Smooth muscle cell (in vitro differentiated cells): ENCODE measurements at regions not wholly inside any gene's neighbourhood (a gene's known extent, or its start where the extent isn't known, plus 50 kb on each side); places are given as distances from the start of the nearest gene placed in this dataset.

ENCODE experiments used
- DNase-seq: peaks from one replicate; lab custom pipeline; 2025; ENCODE audit not compliant: unreplicated experiment; lab: John Stamatoyannopoulos, UW
- H2AFZ ChIP-seq: fragments of 200-600 bp; sonication (generic); 2 replicates; pipeline ENCODE4 v1.6.0; 2016; ENCODE audit warnings: antibody characterized with exemption, low read depth, mild to moderate bottlenecking
- H3F3A ChIP-seq: fragments of 200-600 bp; sonication (generic); 2 replicates; pipeline ENCODE4 v1.6.0; 2017; ENCODE audit warnings: antibody characterized with exemption, low read depth
- H3K27ac ChIP-seq: fragments of 200-600 bp; sonication (generic); 2 replicates; pipeline ENCODE4 v1.5.1; 2016; ENCODE audit warnings: low read depth, mild to moderate bottlenecking
- H3K27me3 ChIP-seq: fragments of 200-600 bp; sonication (generic); 2 replicates; pipeline ENCODE4 v1.6.1; 2016; ENCODE audit warnings: low read depth, mild to moderate bottlenecking
- H3K36me3 ChIP-seq: fragments of 200-600 bp; sonication (generic); 2 replicates; pipeline ENCODE4 v1.5.1; 2016; ENCODE audit warnings: low read depth
- H3K4me1 ChIP-seq: fragments of 200-600 bp; sonication (generic); 2 replicates; pipeline ENCODE4 v1.5.1; 2016; ENCODE audit warnings: low read depth
- H3K4me2 ChIP-seq: fragments of 200-600 bp; sonication (generic); 2 replicates; pipeline ENCODE4 v1.6.0; 2016; ENCODE audit warnings: mild to moderate bottlenecking
- H3K4me3 ChIP-seq: fragments of 200-600 bp; sonication (generic); 2 replicates; pipeline ENCODE4 v1.5.1; 2016; ENCODE audit warnings: mild to moderate bottlenecking
- H3K79me2 ChIP-seq: fragments of 200-600 bp; sonication (generic); 2 replicates; pipeline ENCODE4 v1.6.0; 2016; ENCODE audit warnings: low read depth, mild to moderate bottlenecking
- H3K9ac ChIP-seq: fragments of 200-600 bp; sonication (generic); 2 replicates; pipeline ENCODE4 v1.6.0; 2016; ENCODE audit warnings: low read depth
- H3K9me3 ChIP-seq: fragments of 200-600 bp; sonication (generic); replicated peaks from 2 replicates; pipeline ENCODE4 v1.5.1; 2016; ENCODE audit warnings: low read depth
- H4K20me1 ChIP-seq: fragments of 200-600 bp; sonication (generic); 2 replicates; pipeline ENCODE4 v1.6.0; 2016; ENCODE audit warnings: low read depth
- CTCF ChIP-seq: fragments of 200-600 bp; sonication (generic); IDR thresholded peaks from 2 replicates; pipeline ENCODE4 v1.5.1; 2017; ENCODE audit warnings: borderline replicate concordance, mild to moderate bottlenecking, antibody characterized with exemption; ENCODE audit not compliant: insufficient read depth, poor library complexity, severe bottlenecking
- whole genome bisulfite sequencing: methylation state at CpG from one replicate; pipeline ENCODE4 v1.1.7; 2016; ENCODE audit warnings: low lambda C conversion rate; 5-methylcytosine and 5-hydroxymethylcytosine counted together

DNA sequence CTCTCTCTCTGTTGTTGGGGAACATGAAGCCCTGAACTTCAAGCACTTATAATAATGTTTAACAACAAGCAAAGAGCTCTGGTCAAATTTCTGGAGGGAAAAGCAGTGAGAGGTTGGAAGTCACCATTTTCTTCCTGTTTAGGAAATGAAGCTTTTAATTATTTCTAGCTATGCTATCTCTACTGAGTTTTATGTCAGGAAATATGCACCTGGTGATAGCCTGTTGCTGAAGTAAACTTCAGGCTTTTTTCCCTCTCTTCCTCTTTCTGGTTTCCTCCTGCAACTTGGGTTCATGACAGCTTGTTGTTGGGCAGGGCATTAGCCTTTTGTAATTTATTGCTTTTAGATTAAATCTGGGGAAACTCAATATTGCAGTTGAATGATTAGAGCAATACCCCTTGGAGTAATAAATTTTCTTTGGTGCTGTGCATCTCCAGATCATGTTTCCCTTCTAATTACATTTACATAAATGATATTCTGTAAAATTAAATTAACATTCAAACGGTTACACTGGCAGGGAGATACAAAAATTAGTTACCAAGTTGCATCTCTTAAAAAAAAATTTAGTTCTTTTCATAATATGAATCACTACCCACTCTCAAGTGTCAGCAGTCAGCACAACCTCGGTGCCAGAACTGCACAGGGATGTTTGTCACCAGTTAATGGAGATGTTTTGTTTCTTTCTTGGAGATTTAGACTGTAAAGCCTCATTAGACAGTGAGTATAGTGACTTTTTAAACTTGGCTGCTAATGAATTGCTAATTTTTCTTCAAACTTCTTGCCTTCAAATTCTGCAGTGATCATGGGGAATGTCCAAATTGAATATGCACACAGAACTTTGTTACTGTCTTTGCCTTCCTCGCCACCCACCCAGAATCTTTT lies 466.6 kb upstream of the ETAA1 start:
- no peak overlapping the region for H3K9ac ChIP-seq
- H2AFZ ChIP-seq: peak overlapping the region; percentile 5
- H3K27me3 ChIP-seq: no peaks in the 10 kb centered on the region
- no peaks in the 10 kb centered on the region for H3K36me3 ChIP-seq
- TF ChIP-seq CTCF: no peak
- no peak overlapping the region for H3K4me3 ChIP-seq
- DNase-seq: no peak
- WGBS: 78% methylated on average over 3 of the region's 3 CpGs
- no peaks in the 10 kb centered on the region for H3K79me2 ChIP-seq
- H3K27ac ChIP-seq: no peak overlapping the region
- H3K9me3 ChIP-seq: no peaks in the 10 kb centered on the region
- H3K4me1 ChIP-seq: no peaks in the 10 kb centered on the region
- H4K20me1 ChIP-seq: no peaks in the 10 kb centered on the region
- H3F3A ChIP-seq: no peaks in the 10 kb centered on the region
- H3K4me2 ChIP-seq: no peak overlapping the region

- DNase-seq: no peak
- no peaks in the 10 kb centered on the region for H3K27me3 ChIP-seq
- no peaks in the 10 kb centered on the region for H3F3A ChIP-seq
- H3K4me2 ChIP-seq: no peak overlapping the region
- H3K36me3 ChIP-seq: no peaks in the 10 kb centered on the region
- TF ChIP-seq CTCF: no peak
- H3K4me3 ChIP-seq: no peak overlapping the region
- no peaks in the 10 kb centered on the region for H3K79me2 ChIP-seq
- WGBS: 81% methylated on average over 1 of the region's 1 CpG
- no peak overlapping the region for H2AFZ ChIP-seq
- H4K20me1 ChIP-seq: no peaks in the 10 kb centered on the region
- H3K27ac ChIP-seq: no peak overlapping the region
- no peaks in the 10 kb centered on the region for H3K4me1 ChIP-seq
- no peaks in the 10 kb centered on the region for H3K9me3 ChIP-seq
- no peak overlapping the region for H3K9ac ChIP-seq
These were observed 458.6 kb upstream of the ETAA1 start for GRCh38 chr2:66938471-66938967.

DNA sequence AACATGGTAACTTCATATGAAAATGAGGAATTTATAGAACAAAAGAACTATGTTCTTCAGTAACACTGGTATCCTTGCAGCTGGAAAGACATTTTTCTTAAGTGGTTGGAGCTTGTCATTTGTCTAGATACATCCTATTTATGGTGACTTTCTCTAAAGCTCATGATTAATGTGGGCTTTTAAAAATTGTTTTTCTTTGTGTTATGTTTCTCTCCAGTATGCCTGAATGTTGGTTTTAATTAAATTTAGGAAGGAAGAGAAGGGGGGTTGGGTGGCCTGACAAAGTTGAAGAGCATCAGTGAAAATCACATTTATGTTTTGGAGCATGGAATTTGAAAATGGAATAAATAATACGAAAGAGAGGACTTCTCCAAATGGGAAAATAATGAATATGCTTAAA lies 457.1 kb upstream of the ETAA1 start:
- no peak overlapping the region for H3K9ac ChIP-seq
- H3K4me1 ChIP-seq: no peaks in the 10 kb centered on the region
- no peaks in the 10 kb centered on the region for H3K9me3 ChIP-seq
- no peak for DNase-seq
- 94% methylated on average over 1 of the region's 1 CpG for WGBS
- H3K36me3 ChIP-seq: no peaks in the 10 kb centered on the region
- no peak overlapping the region for H3K27ac ChIP-seq
- no peaks in the 10 kb centered on the region for H4K20me1 ChIP-seq
- H3K79me2 ChIP-seq: no peaks in the 10 kb centered on the region
- TF ChIP-seq CTCF: no peak
- no peaks in the 10 kb centered on the region for H3F3A ChIP-seq
- no peak overlapping the region for H3K4me3 ChIP-seq
- no peaks in the 10 kb centered on the region for H3K27me3 ChIP-seq
- H2AFZ ChIP-seq: no peak overlapping the region
- H3K4me2 ChIP-seq: no peak overlapping the region

- Histone ChIP-seq H3K9ac (no peak overlapping the region), H3K4me3 (no peak overlapping the region), H2AFZ (no peak overlapping the region), H3K4me2 (no peak overlapping the region), H3K27ac (no peak overlapping the region), H3K36me3 (no peaks in the 10 kb centered on the region), H3F3A (no peaks in the 10 kb centered on the region), H3K79me2 (no peaks in the 10 kb centered on the region), H3K4me1 (no peaks in the 10 kb centered on the region), H3K9me3 (no peaks in the 10 kb centered on the region), H3K27me3 (no peaks in the 10 kb centered on the region), H4K20me1 (no peaks in the 10 kb centered on the region)
- no peak for DNase-seq
- WGBS: 86% methylated on average over 3 of the region's 3 CpGs
- TF ChIP-seq CTCF: no peak
These were observed 448.9 kb upstream of the ETAA1 start for GRCh38 chr2:66948234-66948633.
